Stimulated activated CD8-positive, alpha-beta memory T cell treated with anti-CD3 and anti-CD28 coated beads, Interleukin-15, amount 100 ng/mL, for 1 hour (primary cell): ENCODE measurements at regions not wholly inside any gene's neighbourhood (a gene's known extent, or its start where the extent isn't known, plus 50 kb on each side); places are given as distances from the start of the nearest gene placed in this dataset.

ENCODE experiments used
- DNase-seq: peaks from one replicate; pipeline ENCODE4 v3.0.0-alpha.2; 2020; ENCODE audit warnings: low read depth

DNA sequence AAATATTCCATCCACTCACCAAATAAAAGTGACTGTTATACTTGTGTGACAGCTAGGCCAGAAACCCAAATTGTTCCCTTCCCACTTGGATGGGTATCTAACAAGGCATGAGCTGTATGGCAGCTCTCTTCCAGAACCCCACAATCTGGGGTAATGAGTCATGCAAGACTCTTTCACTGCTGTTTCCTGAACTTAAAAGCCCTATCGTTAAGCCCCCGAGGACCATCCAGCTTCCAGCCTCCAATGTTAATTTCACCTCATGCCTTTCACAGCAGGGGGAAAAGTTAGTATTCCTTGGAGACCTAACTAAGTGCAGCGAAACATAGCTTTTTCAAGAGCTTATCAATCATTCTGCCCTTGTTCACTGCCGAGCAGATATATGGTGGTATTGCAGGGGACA is 368.6 kb upstream of the HSFY2 start:
- DNase-seq, result no peak

DNA sequence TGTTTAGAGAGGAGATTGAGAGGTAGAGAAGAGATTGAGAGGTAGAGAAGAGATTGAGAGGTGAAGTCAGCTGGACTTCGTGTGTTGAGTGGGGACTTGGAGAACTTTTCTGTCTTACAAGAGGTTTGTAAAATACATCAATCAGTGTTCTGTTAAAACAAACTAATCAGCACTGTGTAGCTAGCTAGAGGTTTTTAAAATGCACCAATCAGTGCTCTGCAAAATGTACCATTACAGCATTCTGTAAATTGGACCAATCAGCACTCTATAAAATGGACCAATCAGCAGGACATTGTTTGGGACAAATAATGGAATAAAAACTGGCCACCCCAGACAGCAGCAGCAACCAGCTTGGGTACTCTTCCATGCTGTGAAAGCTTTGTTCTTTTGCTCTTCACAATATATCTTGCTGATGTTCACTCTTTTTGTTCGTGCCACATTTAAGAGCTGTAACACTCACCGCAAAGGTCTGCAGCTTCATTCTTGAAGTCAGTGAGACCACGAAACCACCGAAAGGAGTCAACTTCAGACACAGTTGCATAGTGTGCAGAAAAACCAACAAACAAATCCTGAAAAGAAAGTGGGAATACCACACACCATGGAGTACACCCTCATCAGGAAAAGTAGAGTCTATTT is 366.9 kb upstream of the HSFY2 start:
- no peak for DNase-seq

GRCh38 chrY:19134426-19134825 is 360.9 kb upstream of the HSFY2 start:
- DNase-seq, result no peak

DNA sequence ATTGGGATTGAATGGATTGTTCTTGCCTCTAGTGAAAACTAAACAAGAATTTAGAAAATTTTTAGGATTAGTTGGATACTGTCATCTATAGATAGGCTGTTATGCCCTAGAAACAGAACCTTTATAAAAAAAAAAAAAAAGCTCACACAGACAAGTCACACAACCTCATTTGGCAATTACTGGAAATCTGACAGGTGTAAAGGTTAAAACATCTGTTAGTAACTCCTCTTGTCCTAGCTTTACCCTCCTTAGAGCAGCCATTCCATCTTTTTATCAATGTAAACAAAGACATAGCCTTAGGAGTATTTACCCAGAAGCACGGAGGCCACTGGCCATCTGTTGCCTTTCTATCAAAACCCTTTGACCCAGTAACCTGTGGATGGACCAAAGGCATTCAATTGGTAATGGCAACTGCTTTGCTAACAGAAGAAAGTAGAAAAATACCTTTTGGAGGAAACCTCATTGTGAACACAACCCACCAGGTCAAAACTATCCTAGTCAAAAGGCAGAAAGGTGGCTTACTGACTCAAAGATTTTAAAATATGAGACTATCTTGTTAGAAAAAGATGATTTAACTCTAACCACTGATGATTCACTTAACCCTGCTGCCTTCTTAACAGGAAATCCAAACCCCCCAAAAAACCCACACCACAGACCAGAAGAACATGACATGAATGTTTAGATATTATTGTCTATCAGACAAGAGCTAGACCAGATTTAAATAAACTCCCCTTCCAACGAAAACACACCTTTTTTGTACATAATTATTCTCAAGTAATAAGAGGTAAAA is 357.2 kb upstream of the HSFY2 start:
- no peak for DNase-seq

DNA sequence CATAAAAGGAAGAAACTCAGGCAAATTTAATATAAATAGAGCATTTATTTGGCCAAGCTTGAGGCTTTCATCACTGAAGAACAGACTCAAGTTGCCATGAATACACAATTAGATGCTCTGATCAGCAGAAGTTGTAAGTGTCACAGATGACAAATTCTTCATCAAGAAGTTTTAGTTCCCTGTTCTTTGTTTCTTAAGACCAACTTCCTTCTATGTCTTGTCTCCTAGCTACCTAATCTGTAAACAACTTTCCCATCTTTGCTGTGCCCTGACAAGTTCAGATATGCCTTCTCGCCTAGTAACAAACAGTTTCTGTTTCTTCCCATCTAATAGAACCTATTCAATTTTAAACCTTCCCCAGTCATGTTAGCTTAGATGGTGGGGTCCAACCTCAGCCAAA is 353.4 kb upstream of the HSFY2 start:
- DNase-seq, result no peak

GRCh38 chrY:19124609-19125008 is 351.1 kb upstream of the HSFY2 start:
- DNase-seq, result no peak

- no peak for DNase-seq
These were observed 348.9 kb upstream of the HSFY2 start for GRCh38 chrY:19122450-19122849.

GRCh38 chrY:19098349-19098748 is 324.8 kb upstream of the HSFY2 start:
- no peak for DNase-seq

DNA sequence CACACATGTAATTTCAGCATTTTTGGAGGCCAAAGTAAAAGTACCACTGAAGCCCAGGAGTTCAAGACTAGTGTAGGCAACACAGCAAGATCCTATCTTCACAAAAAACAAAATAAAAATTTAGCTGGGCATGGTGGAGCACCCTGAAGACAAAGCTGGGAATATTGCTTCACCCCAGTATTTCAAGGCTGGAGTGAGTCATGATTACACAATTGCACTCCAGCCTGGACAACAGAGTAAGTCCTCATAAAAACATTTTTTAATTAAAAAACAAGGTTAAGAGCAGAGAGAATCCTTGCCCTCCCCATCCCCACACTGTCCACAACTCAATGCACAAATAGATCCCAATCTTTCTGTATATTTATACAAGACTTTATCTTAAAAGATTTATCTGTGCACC is 321.9 kb upstream of the HSFY2 start:
- no peak for DNase-seq

- DNase-seq, result no peak
These were observed 309.5 kb upstream of the HSFY2 start for GRCh38 chrY:19083006-19083405.

GRCh38 chrY:19077698-19078113 is 304.2 kb upstream of the HSFY2 start:
- no peak for DNase-seq

GRCh38 chrY:19076846-19077697 is 303.5 kb upstream of the HSFY2 start:
- DNase-seq, result no peak

GRCh38 chrY:19075471-19076253 is 302.1 kb upstream of the HSFY2 start:
- DNase-seq, result no peak

DNA sequence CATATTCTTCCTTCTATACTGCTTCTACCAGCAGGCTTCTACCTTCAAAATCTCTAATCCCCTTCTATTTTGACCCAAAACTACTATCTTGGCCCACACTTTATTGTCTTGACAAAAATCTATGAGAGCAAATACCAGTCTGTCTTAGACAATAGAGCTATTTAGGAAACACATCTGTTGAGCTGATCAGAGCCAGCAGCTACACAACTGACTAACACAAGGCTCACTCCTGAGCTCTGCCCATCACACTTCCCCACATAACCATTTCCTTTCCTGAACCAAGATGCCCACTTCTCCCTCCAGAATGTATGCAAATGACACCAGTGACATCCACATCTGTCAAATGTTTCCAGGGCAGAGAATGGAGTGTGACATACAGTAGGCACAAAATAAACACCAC is 293.9 kb upstream of the HSFY2 start:
- no peak for DNase-seq

DNA sequence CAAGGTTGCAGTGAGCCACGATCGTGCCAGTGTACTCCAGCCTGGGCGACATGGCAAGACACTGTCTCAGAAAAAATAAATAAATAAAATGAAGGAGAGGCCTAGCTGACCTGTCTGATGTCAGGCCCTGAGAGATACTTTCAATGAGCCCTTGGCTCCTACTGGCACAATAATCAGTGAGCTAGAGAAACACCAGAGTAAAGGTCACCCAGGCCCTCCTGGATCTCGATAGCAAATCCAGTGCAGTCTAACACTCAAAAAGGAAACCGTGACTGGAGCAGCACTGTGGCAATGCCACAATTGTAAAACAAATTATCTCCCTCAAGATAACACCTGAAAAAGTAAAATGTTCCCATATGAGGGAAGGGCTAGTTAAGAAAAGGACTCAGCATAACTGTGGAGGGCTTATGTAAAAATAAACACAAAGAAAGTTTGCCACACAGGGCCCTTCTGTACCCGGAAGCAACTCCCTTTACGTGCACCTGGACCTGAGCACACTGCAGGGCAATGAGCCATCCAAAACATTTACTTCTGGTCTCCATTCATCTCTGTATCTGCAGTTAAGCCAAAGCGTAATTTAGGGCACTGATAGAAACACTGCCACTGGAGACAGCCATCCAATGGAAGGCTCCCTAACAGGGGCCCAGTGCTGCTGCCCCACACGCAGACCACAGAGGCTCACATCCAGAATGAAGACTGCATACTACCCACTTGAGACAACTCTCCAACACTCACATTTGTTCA is 293.1 kb upstream of the HSFY2 start:
- DNase-seq, result no peak

DNA sequence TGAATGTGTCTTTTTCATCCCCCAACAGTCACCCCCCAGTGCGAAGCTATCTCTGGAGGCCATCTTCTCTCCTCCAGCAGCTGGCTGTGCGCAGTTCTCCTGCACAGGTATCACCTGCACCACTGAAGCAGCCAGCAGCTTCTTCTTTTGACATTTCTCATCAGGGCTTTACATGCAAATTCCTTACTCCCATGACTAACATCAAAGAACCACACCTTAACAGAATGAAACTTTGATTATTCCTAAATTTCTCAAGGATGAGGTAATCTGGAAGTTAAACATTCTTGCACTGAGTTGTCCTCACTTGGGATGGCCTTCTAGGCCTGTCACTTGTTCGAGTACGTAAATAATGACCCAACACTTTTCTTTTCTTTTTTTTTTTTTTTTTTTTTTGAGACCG is 291.6 kb upstream of the HSFY2 start:
- DNase-seq, result no peak

DNA sequence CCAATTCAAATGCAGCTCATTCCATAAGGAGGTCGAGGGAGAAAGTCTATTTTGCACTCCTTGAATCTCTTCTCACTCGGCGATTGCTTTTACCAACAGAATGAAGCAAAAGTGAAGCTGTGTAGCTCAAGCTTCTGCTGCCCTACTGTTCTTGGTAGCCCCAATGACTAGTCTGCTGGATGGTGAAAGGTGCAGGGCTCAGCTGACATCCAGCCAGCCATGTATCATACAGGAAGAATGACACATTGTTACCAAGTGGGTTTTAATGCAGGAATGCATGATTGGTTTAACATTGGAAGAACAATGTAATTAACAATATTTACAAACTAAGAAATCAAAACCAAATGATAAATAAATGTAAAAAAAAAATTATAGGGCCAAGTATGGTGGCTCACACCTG is 286.2 kb upstream of the HSFY2 start:
- no peak for DNase-seq

DNA sequence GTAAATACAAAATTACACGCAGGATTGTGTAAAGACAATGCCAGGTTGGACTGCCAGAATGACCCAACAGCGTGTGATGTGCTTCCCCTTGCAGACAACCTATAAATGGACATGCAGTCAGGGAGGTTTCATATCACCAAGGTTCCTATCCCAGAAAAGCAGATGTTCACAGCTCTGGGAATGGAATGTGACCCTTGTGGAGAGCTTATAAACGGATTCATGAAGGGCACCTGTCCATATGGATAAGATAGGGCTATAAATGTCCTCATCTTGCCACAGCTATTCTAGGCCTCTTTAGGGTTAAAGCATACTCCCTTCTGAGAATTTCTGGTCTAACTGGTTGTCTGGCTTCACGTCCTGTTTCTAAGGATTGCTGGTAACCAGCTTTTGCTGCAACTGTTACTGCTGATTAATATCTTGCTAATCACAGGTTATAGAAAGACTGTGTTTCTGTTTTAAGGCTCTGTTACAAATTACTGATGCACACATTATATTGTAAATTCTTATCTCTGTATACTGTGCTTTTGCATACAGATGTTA is 285.4 kb upstream of the HSFY2 start:
- no peak for DNase-seq

DNA sequence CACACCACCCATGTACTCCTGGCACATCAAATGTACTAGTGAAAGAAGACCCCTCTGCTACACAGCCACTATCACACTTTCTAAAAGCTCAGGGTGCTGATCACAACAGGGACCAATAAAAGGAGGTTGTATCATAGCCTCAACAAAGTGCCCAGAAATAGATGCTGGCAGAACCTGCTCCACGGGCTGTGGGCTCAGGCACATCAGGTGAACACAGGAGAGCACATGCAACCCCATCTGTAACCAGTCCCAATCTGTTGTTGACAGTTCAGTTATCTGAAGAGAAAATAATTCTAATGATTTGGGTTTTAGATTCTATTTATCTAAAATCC is 282.6 kb upstream of the HSFY2 start:
- no peak for DNase-seq

DNA sequence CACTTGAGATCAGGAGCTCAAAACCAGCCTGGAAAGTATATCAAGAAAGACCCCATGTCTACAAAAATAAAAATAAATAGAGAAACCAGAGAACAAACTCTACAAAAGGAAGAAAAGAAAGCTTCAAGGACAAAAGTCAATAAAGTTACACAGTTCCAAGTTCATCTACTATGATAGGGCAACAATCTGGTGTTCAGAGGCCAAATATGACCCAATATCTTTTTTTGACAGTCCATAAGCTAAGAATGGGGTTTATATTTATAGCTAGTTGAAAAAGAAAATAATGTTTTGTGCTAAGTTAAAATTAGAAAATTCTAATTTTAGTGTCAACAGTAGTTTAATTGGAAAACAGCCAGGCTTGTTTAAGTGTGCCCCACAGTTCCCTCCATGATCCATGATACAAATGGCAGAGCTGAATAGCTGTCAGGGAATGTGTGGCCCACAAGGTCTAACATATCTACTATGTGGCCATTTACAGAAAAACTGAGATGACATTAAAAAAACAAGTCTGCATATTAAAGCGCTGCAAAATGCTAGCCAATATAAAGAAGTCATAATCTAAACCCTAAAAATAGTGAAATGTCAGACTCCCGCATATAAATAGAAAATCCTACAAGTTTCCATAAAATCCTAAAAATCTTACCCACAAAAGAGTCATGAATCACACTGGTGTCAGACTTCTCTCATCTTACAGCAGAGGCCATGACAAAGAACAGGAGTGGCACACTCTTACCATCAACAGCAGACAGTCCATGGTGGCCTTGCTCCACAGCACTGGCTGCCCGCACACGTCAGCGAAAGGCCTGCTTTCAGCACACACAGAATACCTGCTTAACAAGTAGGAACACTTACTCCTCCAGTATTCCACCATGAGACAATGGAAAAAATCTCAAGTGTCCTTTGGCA is 281.9 kb upstream of the HSFY2 start:
- no peak for DNase-seq
